GM19351 (cell line): ENCODE measurements at regions not wholly inside any gene's neighbourhood (a gene's known extent, or its start where the extent isn't known, plus 50 kb on each side); places are given as distances from the start of the nearest gene placed in this dataset.
"Not testable (repeated sequence)": the region's sequence is repeated elsewhere in the genome, so short reads cannot be mapped to it uniquely, and the experiment has no call there.

ENCODE experiments used
- ATAC-seq: cut with Tn5 transposase; IDR thresholded peaks from one replicate; pipeline ENCODE4 v1.9.1; 2021; ENCODE audit warnings: mild to moderate bottlenecking, moderate library complexity; ENCODE audit not compliant: unreplicated experiment

- ATAC-seq = no peak
Measured at GRCh38 chr12:127162307-127162706, 1104.7 kb upstream of the TMEM132C start.

- ATAC-seq = no peak
Measured at GRCh38 chr12:127162902-127163301, 1104.1 kb upstream of the TMEM132C start.

GRCh38 chr12:127165567-127166392 lies 1101.2 kb upstream of the TMEM132C start:
- no peak for ATAC-seq

- ATAC-seq = no peak
Measured at GRCh38 chr12:127169321-127170181, 1097.4 kb upstream of the TMEM132C start.

- no peak for ATAC-seq
Measured at GRCh38 chr12:127170226-127171180, 1096.5 kb upstream of the TMEM132C start.

GRCh38 chr12:127172861-127173260 lies 1094.1 kb upstream of the TMEM132C start:
- ATAC-seq = no peak

GRCh38 chr12:127173971-127174370 lies 1093.0 kb upstream of the TMEM132C start:
- ATAC-seq = not testable (repeated sequence)

- no peak for ATAC-seq
Measured at GRCh38 chr12:127174881-127175280, 1092.1 kb upstream of the TMEM132C start.

- ATAC-seq = no peak
Measured at GRCh38 chr12:127175361-127175760, 1091.6 kb upstream of the TMEM132C start.

- no peak for ATAC-seq
Measured at GRCh38 chr12:127176804-127177203, 1090.2 kb upstream of the TMEM132C start.

GRCh38 chr12:127178052-127178451 lies 1088.9 kb upstream of the TMEM132C start:
- no peak for ATAC-seq

GRCh38 chr12:127178463-127178862 lies 1088.5 kb upstream of the TMEM132C start:
- no peak for ATAC-seq

- no peak for ATAC-seq
Measured at GRCh38 chr12:127179176-127179575, 1087.8 kb upstream of the TMEM132C start.

- no peak for ATAC-seq
Measured at GRCh38 chr12:127182018-127182417, 1085.0 kb upstream of the TMEM132C start.

GRCh38 chr12:127189992-127190391 lies 1077.0 kb upstream of the TMEM132C start:
- no peak for ATAC-seq

GRCh38 chr12:127191129-127191528 lies 1075.8 kb upstream of the TMEM132C start:
- no peak for ATAC-seq

- ATAC-seq = no peak
Measured at GRCh38 chr12:127192391-127192790, 1074.6 kb upstream of the TMEM132C start.

- ATAC-seq = no peak
Measured at GRCh38 chr12:127193341-127193740, 1073.6 kb upstream of the TMEM132C start.

GRCh38 chr12:127194176-127194575 lies 1072.8 kb upstream of the TMEM132C start:
- no peak for ATAC-seq

- no peak for ATAC-seq
Measured at GRCh38 chr12:127205781-127206555, 1061.0 kb upstream of the TMEM132C start.
